ENCODE measurements at regions not wholly inside any gene's neighbourhood (a gene's known extent, or its start where the extent isn't known, plus 50 kb on each side); places are given as distances from the start of the nearest gene placed in this dataset.

GRCh38 chr2:14358339-14358738 is 274.2 kb upstream of the LRATD1 start (continued):
- TF ChIP-seq, protein P1, sequence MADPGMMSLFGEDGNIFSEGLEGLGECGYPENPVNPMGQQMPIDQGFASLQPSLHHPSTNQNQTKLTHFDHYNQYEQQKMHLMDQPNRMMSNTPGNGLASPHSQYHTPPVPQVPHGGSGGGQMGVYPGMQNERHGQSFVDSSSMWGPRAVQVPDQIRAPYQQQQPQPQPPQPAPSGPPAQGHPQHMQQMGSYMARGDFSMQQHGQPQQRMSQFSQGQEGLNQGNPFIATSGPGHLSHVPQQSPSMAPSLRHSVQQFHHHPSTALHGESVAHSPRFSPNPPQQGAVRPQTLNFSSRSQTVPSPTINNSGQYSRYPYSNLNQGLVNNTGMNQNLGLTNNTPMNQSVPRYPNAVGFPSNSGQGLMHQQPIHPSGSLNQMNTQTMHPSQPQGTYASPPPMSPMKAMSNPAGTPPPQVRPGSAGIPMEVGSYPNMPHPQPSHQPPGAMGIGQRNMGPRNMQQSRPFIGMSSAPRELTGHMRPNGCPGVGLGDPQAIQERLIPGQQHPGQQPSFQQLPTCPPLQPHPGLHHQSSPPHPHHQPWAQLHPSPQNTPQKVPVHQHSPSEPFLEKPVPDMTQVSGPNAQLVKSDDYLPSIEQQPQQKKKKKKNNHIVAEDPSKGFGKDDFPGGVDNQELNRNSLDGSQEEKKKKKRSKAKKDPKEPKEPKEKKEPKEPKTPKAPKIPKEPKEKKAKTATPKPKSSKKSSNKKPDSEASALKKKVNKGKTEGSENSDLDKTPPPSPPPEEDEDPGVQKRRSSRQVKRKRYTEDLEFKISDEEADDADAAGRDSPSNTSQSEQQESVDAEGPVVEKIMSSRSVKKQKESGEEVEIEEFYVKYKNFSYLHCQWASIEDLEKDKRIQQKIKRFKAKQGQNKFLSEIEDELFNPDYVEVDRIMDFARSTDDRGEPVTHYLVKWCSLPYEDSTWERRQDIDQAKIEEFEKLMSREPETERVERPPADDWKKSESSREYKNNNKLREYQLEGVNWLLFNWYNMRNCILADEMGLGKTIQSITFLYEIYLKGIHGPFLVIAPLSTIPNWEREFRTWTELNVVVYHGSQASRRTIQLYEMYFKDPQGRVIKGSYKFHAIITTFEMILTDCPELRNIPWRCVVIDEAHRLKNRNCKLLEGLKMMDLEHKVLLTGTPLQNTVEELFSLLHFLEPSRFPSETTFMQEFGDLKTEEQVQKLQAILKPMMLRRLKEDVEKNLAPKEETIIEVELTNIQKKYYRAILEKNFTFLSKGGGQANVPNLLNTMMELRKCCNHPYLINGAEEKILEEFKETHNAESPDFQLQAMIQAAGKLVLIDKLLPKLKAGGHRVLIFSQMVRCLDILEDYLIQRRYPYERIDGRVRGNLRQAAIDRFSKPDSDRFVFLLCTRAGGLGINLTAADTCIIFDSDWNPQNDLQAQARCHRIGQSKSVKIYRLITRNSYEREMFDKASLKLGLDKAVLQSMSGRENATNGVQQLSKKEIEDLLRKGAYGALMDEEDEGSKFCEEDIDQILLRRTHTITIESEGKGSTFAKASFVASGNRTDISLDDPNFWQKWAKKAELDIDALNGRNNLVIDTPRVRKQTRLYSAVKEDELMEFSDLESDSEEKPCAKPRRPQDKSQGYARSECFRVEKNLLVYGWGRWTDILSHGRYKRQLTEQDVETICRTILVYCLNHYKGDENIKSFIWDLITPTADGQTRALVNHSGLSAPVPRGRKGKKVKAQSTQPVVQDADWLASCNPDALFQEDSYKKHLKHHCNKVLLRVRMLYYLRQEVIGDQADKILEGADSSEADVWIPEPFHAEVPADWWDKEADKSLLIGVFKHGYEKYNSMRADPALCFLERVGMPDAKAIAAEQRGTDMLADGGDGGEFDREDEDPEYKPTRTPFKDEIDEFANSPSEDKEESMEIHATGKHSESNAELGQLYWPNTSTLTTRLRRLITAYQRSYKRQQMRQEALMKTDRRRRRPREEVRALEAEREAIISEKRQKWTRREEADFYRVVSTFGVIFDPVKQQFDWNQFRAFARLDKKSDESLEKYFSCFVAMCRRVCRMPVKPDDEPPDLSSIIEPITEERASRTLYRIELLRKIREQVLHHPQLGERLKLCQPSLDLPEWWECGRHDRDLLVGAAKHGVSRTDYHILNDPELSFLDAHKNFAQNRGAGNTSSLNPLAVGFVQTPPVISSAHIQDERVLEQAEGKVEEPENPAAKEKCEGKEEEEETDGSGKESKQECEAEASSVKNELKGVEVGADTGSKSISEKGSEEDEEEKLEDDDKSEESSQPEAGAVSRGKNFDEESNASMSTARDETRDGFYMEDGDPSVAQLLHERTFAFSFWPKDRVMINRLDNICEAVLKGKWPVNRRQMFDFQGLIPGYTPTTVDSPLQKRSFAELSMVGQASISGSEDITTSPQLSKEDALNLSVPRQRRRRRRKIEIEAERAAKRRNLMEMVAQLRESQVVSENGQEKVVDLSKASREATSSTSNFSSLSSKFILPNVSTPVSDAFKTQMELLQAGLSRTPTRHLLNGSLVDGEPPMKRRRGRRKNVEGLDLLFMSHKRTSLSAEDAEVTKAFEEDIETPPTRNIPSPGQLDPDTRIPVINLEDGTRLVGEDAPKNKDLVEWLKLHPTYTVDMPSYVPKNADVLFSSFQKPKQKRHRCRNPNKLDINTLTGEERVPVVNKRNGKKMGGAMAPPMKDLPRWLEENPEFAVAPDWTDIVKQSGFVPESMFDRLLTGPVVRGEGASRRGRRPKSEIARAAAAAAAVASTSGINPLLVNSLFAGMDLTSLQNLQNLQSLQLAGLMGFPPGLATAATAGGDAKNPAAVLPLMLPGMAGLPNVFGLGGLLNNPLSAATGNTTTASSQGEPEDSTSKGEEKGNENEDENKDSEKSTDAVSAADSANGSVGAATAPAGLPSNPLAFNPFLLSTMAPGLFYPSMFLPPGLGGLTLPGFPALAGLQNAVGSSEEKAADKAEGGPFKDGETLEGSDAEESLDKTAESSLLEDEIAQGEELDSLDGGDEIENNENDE (IDR thresholded peaks at IDR 0.05; ENCODE audit: insufficient replicate concordance, low read length): no peak
- TF ChIP-seq, protein P2, sequence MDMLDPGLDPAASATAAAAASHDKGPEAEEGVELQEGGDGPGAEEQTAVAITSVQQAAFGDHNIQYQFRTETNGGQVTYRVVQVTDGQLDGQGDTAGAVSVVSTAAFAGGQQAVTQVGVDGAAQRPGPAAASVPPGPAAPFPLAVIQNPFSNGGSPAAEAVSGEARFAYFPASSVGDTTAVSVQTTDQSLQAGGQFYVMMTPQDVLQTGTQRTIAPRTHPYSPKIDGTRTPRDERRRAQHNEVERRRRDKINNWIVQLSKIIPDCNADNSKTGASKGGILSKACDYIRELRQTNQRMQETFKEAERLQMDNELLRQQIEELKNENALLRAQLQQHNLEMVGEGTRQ (IDR thresholded peaks at IDR 0.05; ENCODE audit: low read length): no peak
- TF ChIP-seq HDAC6 (IDR thresholded peaks at IDR 0.05; ENCODE audit: low read depth, low read length) (no peak), FOSL1 (IDR thresholded peaks at IDR 0.05; ENCODE audit: insufficient read depth, low read depth, low read length) (no peak), RFX5 (IDR thresholded peaks at IDR 0.05; ENCODE audit: borderline replicate concordance, low read depth, low read length) (no peak), ASH2L (IDR thresholded peaks at IDR 0.05; ENCODE audit: low read length) (no peak), MAFK (IDR thresholded peaks at IDR 0.05; ENCODE audit: low read depth, low read length) (no peak), TCF12 (IDR thresholded peaks at IDR 0.05; ENCODE audit: low read depth, low read length) (no peak), CBX8 (IDR thresholded peaks at IDR 0.05; ENCODE audit: borderline replicate concordance, low read depth, low read length) (no peak), EZH2 (IDR thresholded peaks at IDR 0.05; ENCODE audit: low read depth, low read length, severe bottlenecking) (no peak), NANOG (IDR thresholded peaks at IDR 0.05; ENCODE audit: insufficient read depth, low read depth, low read length, poor library complexity, severe bottlenecking) (no peak)

All from H1 (cell line).